Gastroesophageal sphincter (tissue), 2 donors: ENCODE measurements at regions not wholly inside any gene's neighbourhood (a gene's known extent, or its start where the extent isn't known, plus 50 kb on each side); places are given as distances from the start of the nearest gene placed in this dataset.
"Not testable (repeated sequence)": the region's sequence is repeated elsewhere in the genome, so short reads cannot be mapped to it uniquely, and the experiment has no call there.

Source experiments
- EP300 ChIP-seq: sonication (generic); formaldehyde crosslinking; IDR thresholded peaks from one replicate; pipeline ENCODE4 v1.6.1; 2017; ENCODE audit warnings: antibody characterized with exemption, mild to moderate bottlenecking
- POLR2A ChIP-seq, 2 donors: fragments of 450-650 bp; IDR thresholded peaks; one replicate each; pipeline ENCODE4 v1.6.1; 2017; ENCODE audit warnings: antibody characterized with exemption in 2 of 2, mild to moderate bottlenecking in 2 of 2, moderate library complexity in 1 of 2
- POLR2AphosphoS5 ChIP-seq: sonication (generic); formaldehyde crosslinking; IDR thresholded peaks from one replicate; pipeline ENCODE4 v1.6.1; 2017; ENCODE audit warnings: antibody characterized with exemption

DNA sequence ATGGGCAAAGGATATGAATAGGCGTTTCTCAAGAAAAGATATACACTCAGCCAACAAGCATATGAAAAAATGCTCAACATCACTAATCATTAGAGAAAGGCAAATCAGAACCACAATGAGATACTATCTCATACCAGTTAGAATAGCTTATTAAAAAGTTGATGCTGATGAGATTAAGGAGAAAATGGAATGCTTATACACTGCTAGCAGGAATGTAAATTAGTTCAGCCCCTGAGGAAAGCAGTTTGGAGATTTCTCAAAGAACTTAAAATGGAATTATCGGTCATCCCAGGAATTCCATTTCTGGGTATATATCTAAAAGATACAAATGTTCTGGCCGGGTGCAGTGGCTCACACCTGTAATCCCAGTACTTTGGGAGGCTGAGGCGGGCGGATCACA is 78.2 kb upstream of the NOX4 start:
- not testable (repeated sequence) for TF ChIP-seq EP300; POLR2AphosphoS5; POLR2A (IDR thresholded peaks at IDR 0.05)
